HL-60/S4 (cell line): ENCODE measurements at regions not wholly inside any gene's neighbourhood (a gene's known extent, or its start where the extent isn't known, plus 50 kb on each side); places are given as distances from the start of the nearest gene placed in this dataset.

Source experiments
- in situ Hi-C: fragments of 300-500 bp; cut with MboI; formaldehyde crosslinking; loops from 2 replicates; pipeline ENCODE4 v1.14.3; 2022; ENCODE audit warnings: low sequenced_read_pairs

DNA sequence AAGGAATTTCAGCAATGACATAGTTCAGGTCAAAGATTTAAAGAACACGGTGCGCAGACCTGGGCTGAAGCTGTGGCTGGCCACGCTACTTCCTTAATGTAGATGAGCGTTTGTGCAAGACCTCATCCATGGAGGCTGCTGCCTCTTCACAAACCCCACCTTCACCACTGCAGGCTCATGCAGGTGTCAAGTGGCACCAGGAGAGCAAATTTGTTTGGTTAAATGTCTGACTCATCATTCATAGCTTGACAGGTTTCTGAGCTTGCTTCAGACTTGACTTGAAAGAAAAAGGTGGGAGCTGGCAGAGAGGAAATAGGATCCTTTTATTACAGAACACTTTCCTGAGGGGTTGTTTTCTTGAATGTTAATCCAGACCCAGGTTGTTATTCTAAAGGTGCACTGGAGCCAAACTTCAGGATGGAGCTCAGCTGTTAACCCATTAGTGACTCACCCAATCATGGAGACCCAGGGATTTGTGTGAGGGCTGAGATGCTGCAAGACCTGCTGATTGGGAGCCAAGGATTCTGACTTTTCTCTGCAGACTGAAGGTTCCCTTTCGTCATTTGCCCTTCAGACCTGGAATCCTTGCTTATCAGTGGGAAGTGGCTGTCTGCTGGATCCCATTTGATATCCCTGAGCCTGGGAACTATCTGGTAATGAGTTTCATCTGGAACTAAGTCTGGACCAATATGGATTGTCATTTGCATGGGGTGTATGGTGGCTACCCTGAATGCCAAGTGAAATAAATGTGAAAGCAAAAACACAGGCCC lies 315.3 kb downstream of the PTTG2 start:
- in situ Hi-C loops, result no loop called here

DNA sequence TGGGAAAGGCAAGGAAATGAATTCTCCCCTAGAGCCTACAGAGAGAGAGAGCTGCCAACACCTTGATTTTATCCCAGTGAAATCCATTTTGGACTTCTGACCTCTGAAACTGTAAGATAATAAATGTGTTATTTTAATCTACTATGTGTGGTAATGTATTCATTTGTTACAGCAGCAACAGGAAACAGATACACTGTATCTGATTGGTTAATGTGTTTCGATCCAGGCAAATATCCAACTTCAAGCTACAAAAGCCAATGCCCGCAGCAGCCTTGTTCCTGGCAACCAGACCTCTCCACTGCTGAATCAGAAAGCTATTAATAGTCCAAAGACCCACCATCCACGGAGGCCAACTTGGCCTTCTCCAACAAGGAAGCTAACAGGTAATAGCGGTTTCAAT lies 318.1 kb downstream of the PTTG2 start:
- in situ Hi-C loops, result no loop called here

DNA sequence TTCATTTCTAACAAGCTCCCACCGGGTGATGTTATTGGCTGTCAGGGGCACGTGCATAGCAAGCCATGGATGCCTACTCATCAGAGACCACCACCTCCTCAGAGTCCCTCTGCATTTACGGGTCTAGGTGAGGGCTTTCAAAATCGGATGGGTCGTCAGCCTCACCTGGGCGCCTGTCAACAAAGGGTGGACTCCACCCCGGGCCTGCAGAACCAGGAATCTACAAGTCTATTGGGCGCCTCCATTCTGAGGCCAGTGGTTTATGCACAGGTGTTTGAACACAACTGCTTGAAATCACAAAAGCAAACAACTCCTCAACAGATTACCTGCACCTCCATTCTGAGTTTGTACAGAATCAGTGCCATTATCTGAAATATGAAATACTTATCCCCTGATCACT lies 318.9 kb downstream of the PTTG2 start:
- in situ Hi-C loops, result no loop called here

DNA sequence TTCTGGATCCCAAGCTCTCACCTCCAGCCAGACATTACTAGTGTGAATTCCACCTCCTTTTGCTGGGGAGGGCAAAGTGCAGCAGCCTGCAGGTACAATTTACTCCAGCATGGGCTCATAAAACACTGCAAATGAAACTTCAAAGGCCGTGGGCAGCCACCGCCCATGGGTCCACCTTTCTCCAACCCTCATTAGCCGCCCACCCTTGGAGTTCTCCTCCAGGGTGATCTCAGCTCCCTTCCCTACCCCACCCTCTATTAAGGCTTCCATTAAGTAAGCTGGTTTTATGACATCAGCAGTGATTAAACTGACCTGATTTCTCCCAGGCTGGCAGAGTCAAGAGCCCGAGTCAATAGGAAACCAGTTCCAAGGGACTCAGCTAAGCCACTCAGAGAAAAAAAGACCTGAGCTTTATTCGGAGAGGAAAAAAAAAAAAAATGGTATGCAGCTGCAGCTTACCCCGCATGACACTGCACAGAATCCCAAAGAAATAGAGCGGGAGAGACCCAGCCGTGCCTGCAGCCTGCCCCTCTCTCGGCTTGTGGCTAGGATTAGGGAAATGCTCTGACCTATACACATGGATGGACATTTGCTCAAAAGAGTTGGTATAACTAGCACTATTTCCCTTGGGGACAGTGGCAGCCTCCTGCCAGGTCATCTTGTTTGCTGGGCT lies 319.6 kb downstream of the PTTG2 start:
- in situ Hi-C loops, result no loop called here

DNA sequence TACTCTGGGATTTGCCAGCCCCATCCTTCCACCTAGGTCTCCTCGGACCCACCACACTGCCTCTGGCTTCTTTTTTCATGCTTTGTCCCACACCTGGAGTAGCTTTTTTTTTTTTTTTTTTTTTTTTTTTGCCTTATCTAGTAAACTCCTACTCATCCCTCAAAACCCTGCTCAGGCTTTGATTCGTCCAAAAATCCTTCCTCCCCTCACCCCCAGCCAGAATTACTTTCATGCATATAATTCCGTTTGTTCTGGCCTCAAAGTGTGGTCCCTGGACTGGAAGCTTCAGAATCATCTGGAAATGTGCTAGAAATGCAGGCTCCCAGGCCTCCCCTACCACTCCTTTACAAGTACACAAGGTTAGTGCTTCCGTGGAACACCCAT lies 320.1 kb downstream of the PTTG2 start:
- in situ Hi-C loops, result no loop called here

DNA sequence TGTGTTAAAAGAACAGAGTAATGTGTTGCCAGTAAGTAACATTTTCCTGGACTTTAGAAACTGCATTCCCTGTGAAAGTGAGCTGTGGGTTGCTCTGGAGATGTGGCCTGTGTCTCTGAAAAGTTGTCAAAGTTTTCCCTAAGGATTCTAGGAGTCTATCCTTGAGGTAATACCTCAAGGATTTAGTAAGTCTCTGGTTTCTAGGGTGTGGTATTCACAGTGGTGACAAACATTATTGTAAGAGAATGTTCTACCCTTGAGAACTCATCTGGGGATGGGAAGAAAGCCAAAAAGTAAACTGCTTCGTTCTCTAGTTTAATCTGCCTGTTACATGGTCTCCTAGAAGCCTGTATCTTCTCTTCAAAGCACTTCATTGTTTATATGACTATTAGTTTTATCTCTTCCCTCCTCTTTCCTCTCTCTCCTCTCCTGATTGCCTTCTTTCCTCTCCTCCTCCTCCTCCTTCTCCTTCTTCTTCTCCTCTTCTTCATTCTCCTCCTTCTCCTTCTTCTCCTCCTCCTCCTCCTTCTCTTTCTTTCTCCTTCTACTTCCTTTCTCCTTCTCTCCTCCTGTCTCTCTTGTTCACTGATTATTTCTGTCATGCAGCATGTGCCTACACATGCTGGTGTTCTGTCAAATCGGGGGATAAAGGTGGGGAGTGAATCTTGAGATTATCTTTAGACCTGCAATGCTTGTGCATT lies 321.3 kb downstream of the PTTG2 start:
- in situ Hi-C loops, result no loop called here

DNA sequence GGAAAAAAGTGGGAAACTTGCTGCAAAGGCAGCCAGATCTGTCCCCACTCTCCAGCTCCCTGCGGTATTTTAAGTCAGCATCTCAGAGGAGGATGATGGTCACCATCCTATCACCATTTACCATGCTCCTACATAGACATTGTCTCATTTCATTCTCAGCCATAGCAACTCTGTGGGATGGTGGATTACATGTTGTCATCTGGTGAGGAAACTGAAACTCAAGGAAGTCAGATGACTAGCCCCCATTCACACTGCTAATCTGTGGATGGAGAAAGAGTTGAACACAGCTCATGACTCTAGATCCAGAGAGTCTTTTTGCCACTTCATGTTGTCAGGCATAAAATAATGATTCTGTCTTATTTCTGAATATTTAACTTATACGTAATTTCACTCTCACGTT lies 323.5 kb downstream of the PTTG2 start:
- in situ Hi-C loops, result no loop called here

DNA sequence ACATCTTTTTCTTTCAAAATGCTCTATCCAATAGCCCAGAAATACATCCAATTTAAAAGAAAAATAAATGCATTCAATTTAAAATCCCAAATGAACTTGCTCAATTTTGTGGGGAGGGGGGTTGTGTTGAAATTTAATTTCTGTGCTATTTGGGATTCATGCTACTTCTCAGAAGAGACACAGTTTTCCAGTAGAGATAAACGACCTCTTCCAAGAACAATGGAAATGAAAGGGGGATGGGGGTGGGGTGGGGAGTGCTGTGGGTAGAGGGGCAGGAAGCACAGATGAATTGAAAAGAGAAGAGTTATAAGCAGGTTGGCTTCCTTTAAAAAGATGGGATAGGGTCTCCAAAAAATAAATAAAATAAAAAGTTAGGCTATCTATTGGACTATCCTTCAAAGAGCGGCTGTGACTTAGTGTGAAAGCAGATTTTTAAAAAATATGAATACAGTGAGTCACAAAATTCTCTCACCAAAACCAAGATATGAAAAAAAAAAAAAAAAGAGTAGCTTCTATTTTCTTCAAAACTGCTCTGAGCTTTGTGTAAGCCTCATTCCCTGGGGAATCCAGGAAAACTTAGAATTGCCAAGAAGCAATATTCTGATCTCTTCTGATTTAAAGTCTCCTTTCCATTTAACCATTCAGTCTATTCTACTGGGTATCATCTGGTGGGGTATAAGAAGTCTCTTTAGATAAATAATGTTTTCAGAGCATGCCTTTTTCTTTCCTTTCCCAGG lies 324.3 kb downstream of the PTTG2 start:
- in situ Hi-C loops, result no loop called here

DNA sequence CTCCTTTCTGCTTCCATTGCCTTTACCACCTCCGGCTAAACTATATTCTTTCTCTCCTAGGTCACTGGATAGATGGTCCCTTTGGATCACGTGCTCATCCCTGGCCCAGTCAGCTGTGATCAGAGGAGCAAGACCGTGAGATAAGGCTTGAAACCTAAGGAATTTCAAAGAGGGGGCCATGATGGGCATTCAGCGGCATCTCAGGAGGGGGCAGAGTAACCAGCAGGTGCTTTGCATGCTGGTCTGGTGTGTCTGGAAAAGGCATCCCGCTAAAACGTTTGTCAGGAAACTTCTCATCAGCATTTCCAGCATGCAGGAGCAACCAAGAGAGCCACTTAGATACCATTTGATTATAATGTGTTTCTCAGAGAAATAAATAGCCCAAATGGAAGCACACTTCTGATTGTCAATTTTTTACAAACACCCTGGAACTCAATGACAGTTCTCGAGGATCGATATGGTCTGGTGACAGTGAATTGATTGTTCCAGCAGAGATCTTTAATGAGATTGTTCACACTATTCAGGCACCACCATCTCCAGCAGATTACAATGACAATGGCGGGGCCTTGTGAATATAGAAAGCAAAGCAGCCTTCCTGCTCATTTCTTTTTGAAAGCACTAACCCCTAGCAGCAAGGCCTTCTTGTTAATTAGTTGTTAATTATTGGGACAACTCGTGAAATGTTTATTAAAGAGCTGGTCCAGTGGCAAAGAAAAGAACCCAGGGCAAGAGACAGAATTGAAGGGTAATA lies 327.1 kb downstream of the PTTG2 start:
- in situ Hi-C loops, result no loop called here

DNA sequence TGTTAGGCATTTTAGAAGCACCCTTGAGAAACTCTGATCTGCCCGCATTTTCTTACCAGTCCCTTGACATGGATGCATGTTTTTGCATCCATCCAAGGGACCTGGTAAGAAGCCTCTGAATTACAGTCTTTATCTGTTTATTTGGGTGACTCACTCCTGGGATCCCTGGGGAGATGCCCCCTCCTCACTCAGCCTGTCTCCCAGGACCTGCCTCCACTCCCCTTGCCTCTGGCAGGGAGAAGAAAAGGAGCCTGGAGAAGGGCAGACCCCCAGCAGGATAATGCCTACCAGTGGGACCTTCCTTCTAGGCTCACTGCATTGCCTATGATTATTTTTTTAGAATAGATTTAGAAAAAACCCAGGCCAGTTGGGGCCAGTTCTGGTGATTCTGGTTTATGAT lies 329.4 kb downstream of the PTTG2 start:
- in situ Hi-C loops, result no loop called here

DNA sequence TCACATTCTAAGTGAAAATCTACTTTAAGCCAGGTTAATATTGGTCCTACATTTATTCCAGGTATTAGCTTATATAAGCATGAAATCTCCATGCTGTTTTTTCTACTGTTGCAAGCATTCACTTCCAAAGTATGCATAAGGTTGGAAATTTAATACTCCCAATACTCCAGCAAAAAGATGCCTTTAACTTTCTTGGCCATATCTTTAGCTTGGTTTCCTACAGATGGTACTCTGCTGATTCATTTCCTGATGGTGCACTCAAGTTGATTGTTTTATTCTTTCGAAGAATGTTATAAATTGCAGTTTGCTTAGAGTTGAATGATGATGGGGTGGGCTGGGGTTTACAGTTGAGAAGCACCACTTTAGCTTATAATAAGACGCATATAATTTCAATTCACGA lies 330.2 kb downstream of the PTTG2 start:
- in situ Hi-C loops, result no loop called here

DNA sequence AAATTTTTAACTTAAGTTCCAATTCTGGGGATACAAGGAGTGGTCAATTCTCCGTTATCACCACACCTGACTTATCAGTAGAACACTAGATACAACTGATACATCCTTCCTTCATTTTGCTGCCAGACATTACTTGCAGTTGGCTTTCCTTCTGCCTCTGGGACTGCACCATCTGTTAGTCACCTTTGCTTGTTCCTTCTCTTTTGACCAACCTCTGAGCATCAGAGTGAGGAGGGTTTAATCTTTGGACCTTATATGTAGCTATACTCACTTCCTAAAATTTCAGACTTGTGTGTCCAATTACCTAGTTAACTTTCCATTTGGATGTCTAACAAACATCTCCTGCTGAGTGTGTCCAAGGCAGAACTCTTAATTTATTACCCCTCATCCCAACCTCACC lies 330.7 kb downstream of the PTTG2 start:
- in situ Hi-C loops, result no loop called here

DNA sequence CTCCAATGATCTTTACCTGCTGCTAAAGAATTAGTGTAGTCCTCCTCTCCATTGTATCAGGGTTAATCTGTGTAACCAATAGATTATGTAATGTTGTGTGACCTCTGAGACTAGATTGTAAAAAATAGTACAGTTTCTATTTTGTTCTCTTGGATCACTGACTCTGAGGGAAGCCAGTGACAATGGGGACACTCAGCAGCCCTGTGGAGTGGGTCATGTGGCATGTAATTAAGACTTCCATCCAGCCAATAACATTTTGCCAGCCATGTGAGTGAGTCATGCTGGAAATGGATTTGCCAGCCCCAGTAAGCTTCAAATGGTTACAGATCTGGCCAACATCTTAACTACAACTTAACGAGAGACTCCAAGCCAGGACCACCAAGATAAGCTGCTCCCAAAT lies 332.3 kb downstream of the PTTG2 start:
- in situ Hi-C loops, result no loop called here

DNA sequence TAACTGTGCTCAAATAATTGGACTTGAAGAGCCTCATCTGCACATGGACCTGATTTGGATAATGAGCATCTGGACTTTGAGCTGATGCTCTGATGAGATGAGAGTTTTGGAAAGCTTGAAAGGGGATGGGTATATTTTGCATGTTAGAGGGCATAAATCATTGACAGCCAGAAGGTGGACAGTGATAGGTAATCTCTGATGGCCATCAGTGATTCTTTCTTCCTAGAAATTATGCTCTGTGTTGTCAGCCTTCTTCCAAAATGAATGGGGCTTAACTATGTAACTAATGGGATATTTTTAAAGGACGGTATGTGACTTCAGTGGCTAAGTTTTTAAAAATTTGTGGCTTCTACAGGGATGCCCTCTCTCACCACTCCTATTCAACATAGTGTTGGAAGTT lies 334.0 kb downstream of the PTTG2 start:
- in situ Hi-C loops, result no loop called here

DNA sequence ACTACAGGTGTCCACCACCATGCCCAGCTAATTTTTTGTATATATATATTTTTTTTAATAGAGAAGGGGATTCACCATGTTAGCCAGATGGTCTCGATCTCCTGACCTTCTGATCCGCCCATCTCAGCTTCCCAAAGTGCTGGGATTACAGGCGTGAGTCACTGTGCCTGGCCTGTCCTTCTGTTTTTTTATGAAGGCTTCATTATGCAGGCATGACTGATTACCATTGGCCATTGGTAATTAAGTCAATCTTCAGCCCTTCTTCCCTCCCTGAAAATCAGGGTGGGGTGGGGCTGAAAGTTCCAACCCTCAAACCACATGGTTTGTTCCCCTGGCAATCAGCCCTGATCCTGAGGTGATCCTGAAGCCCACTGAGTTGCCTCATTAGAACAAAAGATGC lies 336.9 kb downstream of the PTTG2 start:
- in situ Hi-C loops, result no loop called here

DNA sequence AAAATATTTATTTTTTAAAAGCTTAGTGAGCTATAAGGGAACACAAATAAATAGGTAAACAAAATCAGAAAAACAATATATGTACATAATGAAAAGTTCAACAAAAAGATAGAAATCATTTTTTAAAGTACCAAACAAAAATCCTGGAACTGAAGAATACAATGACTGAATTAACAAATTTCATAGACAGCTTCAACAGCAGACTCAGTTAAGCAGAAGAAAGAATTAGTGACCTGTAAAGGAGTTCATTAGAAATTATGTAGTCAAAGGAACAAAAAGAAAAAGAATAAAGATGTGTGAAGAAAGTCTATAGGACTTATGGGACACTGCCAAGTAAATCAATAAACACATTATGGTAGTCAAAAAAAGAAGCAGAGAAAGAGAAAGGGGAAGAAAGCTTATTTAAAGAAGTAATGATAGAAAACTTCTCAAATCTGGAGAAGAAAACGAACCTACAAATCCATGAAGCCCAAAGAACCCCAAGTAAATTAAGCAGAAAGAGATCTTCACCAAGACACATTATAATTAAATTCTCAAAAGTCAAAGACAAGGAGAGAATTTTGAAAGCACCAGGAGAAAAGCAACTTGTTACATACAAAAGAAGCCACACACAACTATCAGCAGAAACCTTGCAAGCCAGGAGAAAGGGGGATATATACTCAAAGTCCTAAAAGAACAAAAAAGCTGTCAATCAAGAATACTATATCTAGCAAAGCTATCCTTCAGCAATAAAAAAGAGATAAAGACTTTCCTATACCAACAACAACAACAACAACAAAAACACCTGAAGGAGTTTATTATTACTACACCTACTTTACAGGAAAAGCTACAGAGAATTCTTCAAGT lies 338.9 kb downstream of the PTTG2 start:
- in situ Hi-C loops, result no loop called here

DNA sequence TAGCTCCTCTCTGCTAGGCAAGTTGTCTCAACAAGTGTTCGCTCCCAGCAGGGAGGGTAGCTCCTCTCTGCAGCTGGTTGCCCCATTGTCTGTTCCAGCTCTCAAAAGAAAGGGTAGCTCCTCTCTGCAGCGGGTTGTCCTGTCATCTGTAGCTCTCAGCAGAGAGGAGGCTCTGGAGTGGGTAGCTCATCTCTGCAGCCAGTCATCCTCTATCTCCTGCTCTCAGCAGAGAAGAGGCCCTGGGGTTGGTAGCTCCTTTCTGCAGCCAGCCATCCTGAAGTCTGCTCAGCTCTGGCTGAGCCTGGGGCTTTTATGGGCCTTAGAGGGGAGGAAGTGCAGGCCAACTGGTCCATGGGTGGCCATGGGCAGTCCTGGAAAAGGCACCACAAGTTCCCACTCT lies 342.7 kb downstream of the PTTG2 start:
- in situ Hi-C loops, result loop anchor here (25.0 kb wide), 1 partner anchor 241 kb away; no protein-coding TSS in a partner anchor

DNA sequence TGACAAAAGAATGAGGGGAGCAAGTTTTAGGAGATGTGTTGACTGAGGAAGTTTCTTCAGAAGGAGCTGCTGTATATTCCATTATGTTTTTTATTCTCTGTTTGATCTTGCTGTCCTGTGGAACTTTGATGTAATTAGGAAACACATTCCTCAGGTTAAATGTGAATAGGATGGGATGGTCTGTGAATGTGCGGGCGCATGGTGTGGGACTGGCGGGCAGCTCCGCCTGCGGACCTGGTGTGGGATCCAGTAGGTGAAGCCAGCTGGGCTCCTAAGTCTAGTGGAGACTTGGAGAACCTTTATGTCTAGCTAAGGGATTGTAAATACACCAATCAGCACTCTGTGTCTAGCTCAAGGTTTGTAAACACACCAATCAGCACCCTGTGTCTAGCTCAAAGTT lies 344.3 kb downstream of the PTTG2 start:
- in situ Hi-C loops, result loop anchor here (25.0 kb wide), 1 partner anchor 242 kb away; no protein-coding TSS in a partner anchor

DNA sequence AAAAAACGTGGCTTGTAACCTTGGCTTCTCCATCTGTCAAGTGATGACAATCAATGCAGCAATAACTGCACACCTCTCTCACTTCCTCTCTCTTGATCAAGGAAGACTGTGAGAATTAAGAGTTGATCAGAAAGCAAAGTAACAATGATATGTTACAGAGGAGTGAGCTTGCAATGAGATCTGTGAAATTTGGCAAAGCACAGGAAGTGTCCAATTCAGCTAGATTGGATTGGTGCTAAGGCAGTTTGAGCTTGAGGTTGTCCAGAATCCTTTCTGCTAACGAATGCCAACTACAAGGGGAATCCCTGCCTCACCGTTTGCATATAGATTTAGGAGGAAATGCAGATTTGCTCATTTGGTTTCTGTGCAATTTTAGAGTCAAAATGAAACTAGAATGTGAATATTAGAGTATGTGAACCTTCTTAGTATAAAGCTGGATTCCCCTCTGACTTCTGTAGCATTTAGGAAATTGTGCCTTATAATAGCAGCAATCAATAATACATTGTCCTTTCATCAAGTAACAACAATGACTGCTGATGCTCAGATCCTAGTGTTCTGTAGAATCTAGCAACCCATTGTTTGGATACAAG lies 346.4 kb downstream of the PTTG2 start:
- in situ Hi-C loops, result loop anchor here (25.0 kb wide), 1 partner anchor 244 kb away; no protein-coding TSS in a partner anchor
